Vagina (tissue), 2 donors: ENCODE measurements at regions not wholly inside any gene's neighbourhood (a gene's known extent, or its start where the extent isn't known, plus 50 kb on each side); places are given as distances from the start of the nearest gene placed in this dataset.

ENCODE experiments used
- DNase-seq, 2 donors: peaks; one replicate each; pipeline ENCODE4 v3.0.0-alpha.2; 2017; ENCODE audit errors: extremely low spot score in 2 of 2
- H3K27ac ChIP-seq: fragments of 200-600 bp; sonication (generic); one replicate; pipeline ENCODE4 v1.5.1; 2019
- H3K27me3 ChIP-seq: fragments of 200-600 bp; sonication (generic); one replicate; pipeline ENCODE4 v1.5.1; 2019
- H3K36me3 ChIP-seq, 2 donors: fragments of 200-600 bp; sonication (generic); one replicate each; pipeline ENCODE4 v1.5.1; 2017 to 2019
- H3K4me1 ChIP-seq: fragments of 200-600 bp; sonication (generic); one replicate; pipeline ENCODE4 v1.5.1; 2019
- H3K4me3 ChIP-seq, 2 donors: fragments of 200-600 bp; sonication (generic); 1 replicate in 1 of 2; 2 replicates in 1 of 2; pipeline ENCODE4 v1.5.1; 2016 to 2019
- H3K9me3 ChIP-seq: fragments of 200-600 bp; sonication (generic); one replicate; pipeline ENCODE4 v1.5.1; 2019
- CTCF ChIP-seq, 3 experiments: fragments of 450-650 bp in 2 of 3; fragments of 200-600 bp in 1 of 3; sonication (generic) in 1 of 3; IDR thresholded peaks; one replicate each; pipeline ENCODE4 v1.5.1; 2017 to 2019; ENCODE audit warnings: antibody characterized with exemption in 3 of 3, mild to moderate bottlenecking in 2 of 3, moderate library complexity in 2 of 3
- POLR2A ChIP-seq, 2 donors: fragments of 450-650 bp; IDR thresholded peaks; one replicate each; pipeline ENCODE4 v1.6.1; 2017; ENCODE audit warnings: antibody characterized with exemption in 2 of 2, mild to moderate bottlenecking in 2 of 2, moderate library complexity in 2 of 2
- POLR2AphosphoS5 ChIP-seq, 2 donors: sonication (generic); formaldehyde crosslinking; IDR thresholded peaks; one replicate each; pipeline ENCODE4 v1.9.0; 2017; ENCODE audit warnings: antibody characterized with exemption in 2 of 2, mild to moderate bottlenecking in 2 of 2, low read depth in 1 of 2; ENCODE audit not compliant: insufficient read depth in 1 of 2
- intact Hi-C: fragments of 100-400 bp; cut with DNase I; formaldehyde crosslinking; loops from one replicate; pipeline ENCODE4 v1.15.1; 2023

GRCh38 chr9:126049088-126049487 is 277.5 kb upstream of the MVB12B start:
- no peak overlapping the region for H3K4me3 ChIP-seq
- no peaks in the 10 kb centered on the region for H3K36me3 ChIP-seq
- intact Hi-C loops, result no loop called here
- H3K9me3 ChIP-seq, result no peaks in the 10 kb centered on the region
- no peaks in the 10 kb centered on the region for H3K27me3 ChIP-seq
- peaks cover 5% of the 10 kb centered on the region for H3K4me1 ChIP-seq
- DNase-seq, result no peak
- no peak for TF ChIP-seq POLR2AphosphoS5 (IDR thresholded peaks at IDR 0.05; ENCODE audit: insufficient read depth in 1 of 2, low read depth in 1 of 2)
- TF ChIP-seq CTCF (IDR thresholded peaks at IDR 0.05), result no peak
- no peak for TF ChIP-seq POLR2A (IDR thresholded peaks at IDR 0.05)
- no peak overlapping the region for H3K27ac ChIP-seq

GRCh38 chr9:126049896-126050604 is 276.6 kb upstream of the MVB12B start:
- H3K27ac ChIP-seq, result no peak overlapping the region
- H3K27me3 ChIP-seq, result no peaks in the 10 kb centered on the region
- no peak for TF ChIP-seq POLR2AphosphoS5 (IDR thresholded peaks at IDR 0.05; ENCODE audit: insufficient read depth in 1 of 2, low read depth in 1 of 2)
- TF ChIP-seq CTCF (IDR thresholded peaks at IDR 0.05), result no peak
- TF ChIP-seq POLR2A (IDR thresholded peaks at IDR 0.05), result no peak
- no peaks in the 10 kb centered on the region for H3K9me3 ChIP-seq
- intact Hi-C loops, result no loop called here
- no peak overlapping the region for H3K4me3 ChIP-seq
- no peak for DNase-seq
- H3K4me1 ChIP-seq, result peaks cover 5% of the 10 kb centered on the region
- H3K36me3 ChIP-seq, result no peaks in the 10 kb centered on the region

GRCh38 chr9:126050605-126050990 is 276.0 kb upstream of the MVB12B start:
- Histone ChIP-seq H3K36me3 (no peaks in the 10 kb centered on the region), H3K27ac (no peak overlapping the region), H3K4me1 (peaks cover 5% of the 10 kb centered on the region), H3K9me3 (no peaks in the 10 kb centered on the region), H3K4me3 (no peak overlapping the region), H3K27me3 (no peaks in the 10 kb centered on the region)
- intact Hi-C loops, result no loop called here
- DNase-seq, result no peak
- no peak for TF ChIP-seq POLR2AphosphoS5 (IDR thresholded peaks at IDR 0.05; ENCODE audit: insufficient read depth in 1 of 2, low read depth in 1 of 2)
- TF ChIP-seq POLR2A (IDR thresholded peaks at IDR 0.05), result no peak
- no peak for TF ChIP-seq CTCF (IDR thresholded peaks at IDR 0.05)

GRCh38 chr9:126051446-126052130 is 275.0 kb upstream of the MVB12B start:
- Histone ChIP-seq H3K9me3 (no peaks in the 10 kb centered on the region), H3K36me3 (no peaks in the 10 kb centered on the region), H3K4me1 (peaks cover 5% of the 10 kb centered on the region), H3K27me3 (no peaks in the 10 kb centered on the region), H3K4me3 (no peak overlapping the region), H3K27ac (no peak overlapping the region)
- no peak for DNase-seq
- intact Hi-C loops, result no loop called here
- TF ChIP-seq CTCF (IDR thresholded peaks at IDR 0.05), result no peak
- TF ChIP-seq POLR2AphosphoS5 (IDR thresholded peaks at IDR 0.05; ENCODE audit: insufficient read depth in 1 of 2, low read depth in 1 of 2), result no peak
- no peak for TF ChIP-seq POLR2A (IDR thresholded peaks at IDR 0.05)

GRCh38 chr9:126052791-126053190 is 273.8 kb upstream of the MVB12B start:
- intact Hi-C loops, result no loop called here
- H3K4me3 ChIP-seq, result no peak overlapping the region
- peaks cover 5% of the 10 kb centered on the region for H3K4me1 ChIP-seq
- H3K27me3 ChIP-seq, result no peaks in the 10 kb centered on the region
- no peak for DNase-seq
- H3K9me3 ChIP-seq, result no peaks in the 10 kb centered on the region
- no peak overlapping the region for H3K27ac ChIP-seq
- no peak for TF ChIP-seq CTCF (IDR thresholded peaks at IDR 0.05)
- TF ChIP-seq POLR2A (IDR thresholded peaks at IDR 0.05), result no peak
- TF ChIP-seq POLR2AphosphoS5 (IDR thresholded peaks at IDR 0.05; ENCODE audit: insufficient read depth in 1 of 2, low read depth in 1 of 2), result no peak
- H3K36me3 ChIP-seq, result no peaks in the 10 kb centered on the region
